ENCODE measurements at regions not wholly inside any gene's neighbourhood (a gene's known extent, or its start where the extent isn't known, plus 50 kb on each side); places are given as distances from the start of the nearest gene placed in this dataset.
"Not testable (repeated sequence)": the region's sequence is repeated elsewhere in the genome, so short reads cannot be mapped to it uniquely, and the experiment has no call there.

DNA sequence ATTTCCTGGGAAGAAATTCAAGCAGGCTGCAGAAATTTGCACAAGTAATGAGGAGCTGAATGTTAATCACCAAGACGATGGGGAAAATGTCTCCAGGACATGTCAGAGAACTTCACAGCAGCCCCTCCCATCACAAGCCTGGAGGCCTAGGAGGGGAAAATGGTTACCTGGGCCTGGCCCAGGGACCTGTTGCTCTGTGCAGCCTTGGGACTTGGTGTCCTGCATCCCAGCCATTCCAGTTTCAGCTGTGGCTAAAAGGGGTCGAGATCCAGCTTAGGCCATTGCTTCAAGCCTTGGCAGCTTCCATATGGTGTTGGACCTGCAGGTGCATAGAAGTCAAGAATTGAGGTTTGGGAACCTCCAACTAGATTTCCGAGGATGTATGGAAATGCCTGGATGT is 59.3 kb upstream of the ENPP6 start:
- TF ChIP-seq, protein P1, sequence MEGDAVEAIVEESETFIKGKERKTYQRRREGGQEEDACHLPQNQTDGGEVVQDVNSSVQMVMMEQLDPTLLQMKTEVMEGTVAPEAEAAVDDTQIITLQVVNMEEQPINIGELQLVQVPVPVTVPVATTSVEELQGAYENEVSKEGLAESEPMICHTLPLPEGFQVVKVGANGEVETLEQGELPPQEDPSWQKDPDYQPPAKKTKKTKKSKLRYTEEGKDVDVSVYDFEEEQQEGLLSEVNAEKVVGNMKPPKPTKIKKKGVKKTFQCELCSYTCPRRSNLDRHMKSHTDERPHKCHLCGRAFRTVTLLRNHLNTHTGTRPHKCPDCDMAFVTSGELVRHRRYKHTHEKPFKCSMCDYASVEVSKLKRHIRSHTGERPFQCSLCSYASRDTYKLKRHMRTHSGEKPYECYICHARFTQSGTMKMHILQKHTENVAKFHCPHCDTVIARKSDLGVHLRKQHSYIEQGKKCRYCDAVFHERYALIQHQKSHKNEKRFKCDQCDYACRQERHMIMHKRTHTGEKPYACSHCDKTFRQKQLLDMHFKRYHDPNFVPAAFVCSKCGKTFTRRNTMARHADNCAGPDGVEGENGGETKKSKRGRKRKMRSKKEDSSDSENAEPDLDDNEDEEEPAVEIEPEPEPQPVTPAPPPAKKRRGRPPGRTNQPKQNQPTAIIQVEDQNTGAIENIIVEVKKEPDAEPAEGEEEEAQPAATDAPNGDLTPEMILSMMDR (IDR thresholded peaks at IDR 0.05; ENCODE audit: low read length) = not testable (repeated sequence)
- TF ChIP-seq EZH2 (IDR thresholded peaks at IDR 0.05; ENCODE audit: borderline replicate concordance, low read length) = not testable (repeated sequence)
